ENCODE measurements at regions not wholly inside any gene's neighbourhood (a gene's known extent, or its start where the extent isn't known, plus 50 kb on each side); places are given as distances from the start of the nearest gene placed in this dataset.

GRCh38 chr12:92468358-92469020 lies 234.3 kb upstream of the PLEKHG7 start:
- TF ChIP-seq REST (IDR thresholded peaks at IDR 0.05; ENCODE audit: low read depth, low read length), result no peak
- TF ChIP-seq RAD21 (IDR thresholded peaks at IDR 0.05; ENCODE audit: low read length), result no peak
- TF ChIP-seq, protein P1, sequence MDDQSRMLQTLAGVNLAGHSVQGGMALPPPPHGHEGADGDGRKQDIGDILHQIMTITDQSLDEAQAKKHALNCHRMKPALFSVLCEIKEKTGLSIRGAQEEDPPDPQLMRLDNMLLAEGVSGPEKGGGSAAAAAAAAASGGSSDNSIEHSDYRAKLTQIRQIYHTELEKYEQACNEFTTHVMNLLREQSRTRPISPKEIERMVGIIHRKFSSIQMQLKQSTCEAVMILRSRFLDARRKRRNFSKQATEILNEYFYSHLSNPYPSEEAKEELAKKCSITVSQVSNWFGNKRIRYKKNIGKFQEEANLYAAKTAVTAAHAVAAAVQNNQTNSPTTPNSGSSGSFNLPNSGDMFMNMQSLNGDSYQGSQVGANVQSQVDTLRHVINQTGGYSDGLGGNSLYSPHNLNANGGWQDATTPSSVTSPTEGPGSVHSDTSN (IDR thresholded peaks at IDR 0.05), result no peak
- TF ChIP-seq, protein P2, sequence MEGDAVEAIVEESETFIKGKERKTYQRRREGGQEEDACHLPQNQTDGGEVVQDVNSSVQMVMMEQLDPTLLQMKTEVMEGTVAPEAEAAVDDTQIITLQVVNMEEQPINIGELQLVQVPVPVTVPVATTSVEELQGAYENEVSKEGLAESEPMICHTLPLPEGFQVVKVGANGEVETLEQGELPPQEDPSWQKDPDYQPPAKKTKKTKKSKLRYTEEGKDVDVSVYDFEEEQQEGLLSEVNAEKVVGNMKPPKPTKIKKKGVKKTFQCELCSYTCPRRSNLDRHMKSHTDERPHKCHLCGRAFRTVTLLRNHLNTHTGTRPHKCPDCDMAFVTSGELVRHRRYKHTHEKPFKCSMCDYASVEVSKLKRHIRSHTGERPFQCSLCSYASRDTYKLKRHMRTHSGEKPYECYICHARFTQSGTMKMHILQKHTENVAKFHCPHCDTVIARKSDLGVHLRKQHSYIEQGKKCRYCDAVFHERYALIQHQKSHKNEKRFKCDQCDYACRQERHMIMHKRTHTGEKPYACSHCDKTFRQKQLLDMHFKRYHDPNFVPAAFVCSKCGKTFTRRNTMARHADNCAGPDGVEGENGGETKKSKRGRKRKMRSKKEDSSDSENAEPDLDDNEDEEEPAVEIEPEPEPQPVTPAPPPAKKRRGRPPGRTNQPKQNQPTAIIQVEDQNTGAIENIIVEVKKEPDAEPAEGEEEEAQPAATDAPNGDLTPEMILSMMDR (IDR thresholded peaks at IDR 0.05), result no peak
- TF ChIP-seq YY1 (IDR thresholded peaks at IDR 0.05; ENCODE audit: low read depth), result no peak
- TF ChIP-seq, protein P3, sequence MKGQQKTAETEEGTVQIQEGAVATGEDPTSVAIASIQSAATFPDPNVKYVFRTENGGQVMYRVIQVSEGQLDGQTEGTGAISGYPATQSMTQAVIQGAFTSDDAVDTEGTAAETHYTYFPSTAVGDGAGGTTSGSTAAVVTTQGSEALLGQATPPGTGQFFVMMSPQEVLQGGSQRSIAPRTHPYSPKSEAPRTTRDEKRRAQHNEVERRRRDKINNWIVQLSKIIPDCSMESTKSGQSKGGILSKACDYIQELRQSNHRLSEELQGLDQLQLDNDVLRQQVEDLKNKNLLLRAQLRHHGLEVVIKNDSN (IDR thresholded peaks at IDR 0.05; ENCODE audit: borderline replicate concordance, low read depth), result no peak
- no peak for TF ChIP-seq CHD2 (IDR thresholded peaks at IDR 0.05; ENCODE audit: low read length, partially characterized antibody)
